ENCODE measurements at regions not wholly inside any gene's neighbourhood (a gene's known extent, or its start where the extent isn't known, plus 50 kb on each side); places are given as distances from the start of the nearest gene placed in this dataset.
A peak's percentile ranks its signal among the peaks of the same experiment; 100 is the strongest.

GRCh38 chr2:66017763-66018162 lies 417.2 kb upstream of the MEIS1 start:
- no peak overlapping the region for H3K4me3 ChIP-seq (replicated peaks; ENCODE audit: low read depth, low read length)
- DNase-seq (ENCODE audit: extremely low read depth, low read depth), result no peak
- no peak for TF ChIP-seq CTCF (IDR thresholded peaks at IDR 0.05; ENCODE audit: low read depth, low read length, missing control alignments)

DNA sequence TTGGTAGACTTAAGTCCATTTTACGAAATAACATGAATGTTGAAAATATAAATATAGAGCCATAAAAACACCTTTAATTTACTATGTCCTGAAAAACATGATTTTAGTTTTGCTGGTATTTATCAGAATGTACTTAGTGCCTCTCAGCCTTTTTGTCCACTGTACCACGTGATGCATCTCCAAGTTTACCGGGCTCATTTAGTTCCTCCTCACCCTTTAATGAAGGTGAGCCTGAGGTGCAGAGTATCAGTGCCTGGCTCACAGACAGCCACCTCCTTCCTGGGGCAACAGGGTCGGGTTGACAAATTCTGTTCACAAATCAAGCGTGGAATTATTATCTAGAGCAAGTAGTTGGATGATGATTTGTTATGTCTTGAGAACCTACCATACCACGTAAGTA lies 420.5 kb upstream of the MEIS1 start:
- H3K4me3 ChIP-seq (replicated peaks; ENCODE audit: low read depth, low read length), result no peak overlapping the region
- TF ChIP-seq CTCF (IDR thresholded peaks at IDR 0.05; ENCODE audit: low read depth, low read length, missing control alignments), result no peak
- DNase-seq (ENCODE audit: extremely low read depth, low read depth), result no peak

DNA sequence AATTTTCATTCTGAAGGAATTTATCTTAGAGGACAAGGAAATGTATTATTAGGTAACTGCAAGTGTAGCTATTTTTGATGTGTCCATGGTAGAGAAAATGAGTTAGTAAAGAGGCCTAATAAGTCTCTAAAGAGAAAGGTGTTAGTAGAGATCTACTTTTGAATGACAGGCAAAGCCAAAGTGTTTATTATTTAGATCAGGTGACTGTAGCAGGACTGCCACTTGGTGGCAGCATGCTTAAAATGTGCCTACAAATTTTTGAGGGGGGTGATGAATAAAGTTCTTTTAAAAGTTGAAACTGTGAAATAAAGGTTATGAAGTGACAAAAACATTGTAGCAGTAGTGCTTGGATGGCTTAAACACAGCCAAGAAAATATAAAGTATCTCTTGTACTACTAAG lies 421.5 kb upstream of the MEIS1 start:
- no peak for DNase-seq (ENCODE audit: extremely low read depth, low read depth)
- no peak overlapping the region for H3K4me3 ChIP-seq (replicated peaks; ENCODE audit: low read depth, low read length)
- peak; percentile 7 for TF ChIP-seq CTCF (IDR thresholded peaks at IDR 0.05; ENCODE audit: low read depth, low read length, missing control alignments)

DNA sequence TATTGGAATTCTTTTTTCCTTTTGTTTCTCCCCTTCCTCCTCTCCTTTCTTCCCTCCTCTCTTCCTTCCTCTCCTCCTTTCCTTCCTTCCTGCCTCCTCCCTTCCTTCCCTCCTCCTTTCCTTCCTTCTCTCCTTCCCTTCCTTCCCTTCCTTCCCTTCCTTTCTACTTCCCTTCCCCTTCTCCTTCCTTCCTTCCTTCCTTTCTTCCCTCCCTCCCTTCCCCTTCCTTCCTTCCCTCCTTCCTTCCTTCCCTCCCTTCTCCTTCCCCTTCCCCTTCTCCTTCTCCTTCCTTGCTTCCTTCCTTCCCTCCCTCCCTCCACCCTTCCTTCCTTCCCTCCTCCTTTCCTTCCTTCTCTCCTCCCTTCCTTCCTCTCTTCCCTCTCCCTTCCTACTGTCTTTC lies 431.0 kb upstream of the MEIS1 start:
- DNase-seq (ENCODE audit: extremely low read depth, low read depth), result no peak
- TF ChIP-seq CTCF (IDR thresholded peaks at IDR 0.05; ENCODE audit: low read depth, low read length, missing control alignments), result no peak
- no peak overlapping the region for H3K4me3 ChIP-seq (replicated peaks; ENCODE audit: low read depth, low read length)

DNA sequence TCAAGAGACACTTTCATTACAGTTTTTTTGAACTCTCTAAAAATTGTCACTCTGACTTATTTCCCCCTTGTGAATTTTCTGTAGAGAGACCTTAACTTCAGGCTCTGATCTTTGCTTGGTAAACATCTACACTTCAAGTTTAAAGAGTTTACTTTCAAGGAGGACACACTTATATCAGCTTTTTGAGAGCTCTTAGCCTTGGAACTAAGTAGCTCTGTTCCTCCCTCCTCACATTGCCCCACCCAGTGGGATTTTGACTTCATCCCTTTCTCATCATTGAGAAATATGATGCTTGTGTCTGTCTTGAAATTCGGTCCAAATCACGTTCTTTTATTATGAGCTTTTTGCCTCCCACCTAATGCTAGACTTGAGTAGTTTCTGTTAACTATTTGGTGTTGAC lies 433.4 kb upstream of the MEIS1 start:
- no peak overlapping the region for H3K4me3 ChIP-seq (replicated peaks; ENCODE audit: low read depth, low read length)
- no peak for DNase-seq (ENCODE audit: extremely low read depth, low read depth)
- TF ChIP-seq CTCF (IDR thresholded peaks at IDR 0.05; ENCODE audit: low read depth, low read length, missing control alignments), result no peak

DNA sequence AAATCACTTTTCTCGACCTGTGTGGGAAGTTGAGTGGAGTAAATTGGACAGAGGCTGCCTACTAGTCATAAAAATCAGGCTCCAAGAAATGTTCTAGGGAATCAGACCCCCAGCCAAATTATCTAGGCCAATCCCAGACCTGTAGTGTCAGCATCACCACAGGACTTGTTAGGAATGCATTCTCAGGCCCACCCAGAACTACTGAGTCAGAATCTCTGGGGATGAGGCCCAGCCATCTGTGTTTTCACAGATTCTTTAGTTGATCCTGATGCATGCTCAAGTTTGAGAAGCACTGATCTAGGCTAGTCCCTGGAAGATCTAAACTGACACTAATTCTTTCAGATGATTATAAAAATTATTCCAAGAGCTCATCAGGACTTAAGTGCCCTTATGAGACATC lies 434.0 kb upstream of the MEIS1 start:
- no peak for DNase-seq (ENCODE audit: extremely low read depth, low read depth)
- no peak overlapping the region for H3K4me3 ChIP-seq (replicated peaks; ENCODE audit: low read depth, low read length)
- TF ChIP-seq CTCF (IDR thresholded peaks at IDR 0.05; ENCODE audit: low read depth, low read length, missing control alignments), result no peak

DNA sequence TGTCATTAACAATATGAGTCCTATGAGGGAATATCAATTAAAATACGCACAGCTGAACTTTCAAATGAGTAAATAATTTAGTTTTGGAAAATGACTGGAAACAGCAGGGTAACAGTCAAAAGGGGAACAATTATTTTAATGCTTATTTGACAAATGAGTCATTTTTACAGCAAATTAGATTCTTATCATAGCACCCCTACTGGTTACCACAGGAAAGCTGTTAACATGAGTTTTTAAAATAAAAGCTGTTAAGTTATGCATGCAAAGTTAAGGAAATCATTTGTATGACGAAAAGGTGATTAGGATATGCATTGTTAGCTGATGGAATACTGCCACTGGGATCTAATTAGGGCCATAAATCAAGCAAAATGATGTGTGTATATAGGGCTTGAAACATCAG lies 435.1 kb upstream of the MEIS1 start:
- H3K4me3 ChIP-seq (replicated peaks; ENCODE audit: low read depth, low read length), result no peak overlapping the region
- no peak for TF ChIP-seq CTCF (IDR thresholded peaks at IDR 0.05; ENCODE audit: low read depth, low read length, missing control alignments)
- no peak for DNase-seq (ENCODE audit: extremely low read depth, low read depth)

Data from HFF-Myc (cell line).